Fibroblast of mammary gland (primary cell): ENCODE measurements at regions not wholly inside any gene's neighbourhood (a gene's known extent, or its start where the extent isn't known, plus 50 kb on each side); places are given as distances from the start of the nearest gene placed in this dataset.

Experiments
- DNase-seq: peaks from one replicate; pipeline ENCODE4 v3.0.0-alpha.2; 2010; ENCODE audit warnings: low read depth
- H3K4me3 ChIP-seq: 2 replicates; pipeline ENCODE4 v1.5.1; 2011; ENCODE audit warnings: low read depth, mild to moderate bottlenecking, low read length, moderate library complexity; ENCODE audit not compliant: control insufficient read depth
- CTCF ChIP-seq: conservative IDR thresholded peaks from 2 replicates; pipeline ENCODE4 v1.5.1; 2011; ENCODE audit warnings: low read depth, low read length, inconsistent platforms; ENCODE audit not compliant: control insufficient read depth, insufficient read depth

GRCh38 chr5:173410459-173411233 lies 82.4 kb upstream of the STC2 start:
- no peak for TF ChIP-seq CTCF
- no peak for DNase-seq
- H3K4me3 ChIP-seq: no peak overlapping the region

- no peak for DNase-seq
- no peak overlapping the region for H3K4me3 ChIP-seq
- TF ChIP-seq CTCF: no peak
These were observed 80.7 kb upstream of the STC2 start for GRCh38 chr5:173408946-173409345.

GRCh38 chr5:173399851-173400250 lies 71.6 kb upstream of the STC2 start:
- no peak overlapping the region for H3K4me3 ChIP-seq
- DNase-seq: no peak
- no peak for TF ChIP-seq CTCF

GRCh38 chr5:173397516-173397915 lies 69.3 kb upstream of the STC2 start:
- DNase-seq: no peak
- no peak for TF ChIP-seq CTCF
- no peak overlapping the region for H3K4me3 ChIP-seq

- no peak overlapping the region for H3K4me3 ChIP-seq
- no peak for DNase-seq
- no peak for TF ChIP-seq CTCF
These were observed 68.2 kb upstream of the STC2 start for GRCh38 chr5:173396311-173396993.

GRCh38 chr5:173395933-173396308 lies 67.7 kb upstream of the STC2 start:
- no peak for TF ChIP-seq CTCF
- H3K4me3 ChIP-seq: no peak overlapping the region
- no peak for DNase-seq
